IMR-90 (cell line): ENCODE measurements at regions not wholly inside any gene's neighbourhood (a gene's known extent, or its start where the extent isn't known, plus 50 kb on each side); places are given as distances from the start of the nearest gene placed in this dataset.
A peak's percentile ranks its signal among the peaks of the same experiment; 100 is the strongest.

Source experiments
- ATAC-seq: fragments of 200-7000 bp; cut with Tn5 transposase; 2 replicates; pipeline ENCODE4 v1.9.1; 2020; ENCODE audit warnings: low read depth, mild to moderate bottlenecking, moderate library complexity
- BruUV-seq: library from RNA; stranded (reverse); fragments of 400-500 nt; replicated peaks from 2 replicates; lab custom pipeline; 2021; lab: Mats Ljungman, UMichigan
- CTCF ChIA-PET: fragments of 300-600 bp; formaldehyde crosslinking; extraction: SDS; loops from one replicate; lab custom pipeline; 2021; ENCODE audit warnings: antibody characterized with exemption; lab: Yijun Ruan, JAX
- POLR2A ChIA-PET: fragments of 300-600 bp; sonication (Branson Sonifier 250); formaldehyde crosslinking; loops from one replicate; lab custom pipeline; 2022; ENCODE audit warnings: antibody characterized with exemption; ENCODE audit not compliant: unreplicated experiment; lab: Charles Lee
- DNase-seq: peaks from one replicate; pipeline ENCODE4 v3.0.0; 2013
- H2AFZ ChIP-seq: replicated peaks from 2 replicates; pipeline ENCODE3; 2013; ENCODE audit warnings: low read length, mild to moderate bottlenecking; ENCODE audit not compliant: poor library complexity
- H2AK5ac ChIP-seq: 2 replicates; pipeline ENCODE4 v1.6.1; 2013; ENCODE audit warnings: low read depth, low read length, inconsistent platforms
- H2AK9ac ChIP-seq: replicated peaks from 2 replicates; pipeline ENCODE3; 2013; ENCODE audit warnings: mild to moderate bottlenecking, low read depth, low read length, moderate library complexity; ENCODE audit not compliant: poor library complexity
- H2BK120ac ChIP-seq: 2 replicates; pipeline ENCODE4 v1.6.1; 2013; ENCODE audit warnings: low read depth, low read length, inconsistent platforms
- H2BK15ac ChIP-seq: 3 replicates; pipeline ENCODE4 v1.6.1; 2013; ENCODE audit warnings: low read depth, low read length, inconsistent platforms
- H2BK20ac ChIP-seq: 2 replicates; pipeline ENCODE4 v1.6.1; 2013; ENCODE audit warnings: low read depth, mild to moderate bottlenecking, inconsistent platforms, low read length, moderate library complexity
- H2BK5ac ChIP-seq: 2 replicates; pipeline ENCODE4 v1.6.1; 2013; ENCODE audit warnings: mild to moderate bottlenecking, low read depth, low read length, inconsistent platforms; ENCODE audit not compliant: poor library complexity, severe bottlenecking
- H3K14ac ChIP-seq: replicated peaks from 2 replicates; pipeline ENCODE4 v1.6.1; 2013; ENCODE audit warnings: low read depth, low read length, inconsistent platforms
- H3K18ac ChIP-seq: 2 replicates; pipeline ENCODE4 v1.6.1; 2013; ENCODE audit warnings: low read depth, low read length, control low read depth
- H3K23ac ChIP-seq: 2 replicates; pipeline ENCODE4 v1.6.1; 2013; ENCODE audit warnings: low read depth, low read length, inconsistent platforms
- H3K27ac ChIP-seq: 2 replicates; pipeline ENCODE4 v1.5.1; 2013; ENCODE audit warnings: mild to moderate bottlenecking, control low read depth, low read length; ENCODE audit not compliant: insufficient read depth
- H3K27me3 ChIP-seq: 2 replicates; pipeline ENCODE4 v1.6.1; 2013; ENCODE audit warnings: low read length; ENCODE audit not compliant: control insufficient read depth, insufficient read depth
- H3K36me3 ChIP-seq: 2 replicates; pipeline ENCODE4 v1.6.1; 2013; ENCODE audit warnings: low read length, mixed read lengths; ENCODE audit not compliant: control insufficient read depth, insufficient read depth
- H3K4ac ChIP-seq: 2 replicates; pipeline ENCODE4 v1.6.1; 2013; ENCODE audit warnings: low read depth, low read length, inconsistent platforms
- H3K4me1 ChIP-seq: 2 replicates; pipeline ENCODE4 v1.6.1; 2013; ENCODE audit warnings: low read length, mixed read lengths; ENCODE audit not compliant: control insufficient read depth, insufficient read depth
- H3K4me2 ChIP-seq: 2 replicates; pipeline ENCODE4 v1.6.1; 2013; ENCODE audit warnings: low read depth, mild to moderate bottlenecking, control low read depth, low read length, moderate library complexity
- H3K4me3 ChIP-seq: 2 replicates; pipeline ENCODE4 v1.5.1; 2013; ENCODE audit warnings: low read depth, mild to moderate bottlenecking, control low read depth, low read length, moderate library complexity; ENCODE audit not compliant: insufficient read depth
- H3K56ac ChIP-seq: 2 replicates; pipeline ENCODE4 v1.6.1; 2013; ENCODE audit warnings: low read length, inconsistent platforms; ENCODE audit not compliant: insufficient read depth; ENCODE audit errors: extremely low read depth
- H3K79me1 ChIP-seq, 2 experiments: 2 replicates each; pipeline ENCODE4 v1.6.1; 2013; ENCODE audit warnings: low read length in 2 of 2, inconsistent platforms in 1 of 2, low read depth in 1 of 2
- H3K9ac ChIP-seq: 2 replicates; pipeline ENCODE4 v1.6.1; 2013; ENCODE audit warnings: low read depth, low read length, control low read depth
- H3K9me1 ChIP-seq: 2 replicates; pipeline ENCODE4 v1.6.1; 2013; ENCODE audit warnings: low read length, inconsistent platforms; ENCODE audit not compliant: insufficient read depth
- H3K9me3 ChIP-seq: 2 replicates; pipeline ENCODE4 v1.6.1; 2013; ENCODE audit warnings: low read length; ENCODE audit not compliant: control insufficient read depth, insufficient read depth
- H4K20me1 ChIP-seq: 2 replicates; pipeline ENCODE4 v1.6.1; 2013; ENCODE audit warnings: low read length, inconsistent platforms; ENCODE audit not compliant: insufficient read depth
- H4K5ac ChIP-seq: 2 replicates; pipeline ENCODE4 v1.6.1; 2013; ENCODE audit warnings: mild to moderate bottlenecking, low read depth, low read length, control low read depth
- H4K8ac ChIP-seq, 2 experiments: 2 replicates each; pipeline ENCODE4 v1.6.1; 2013; ENCODE audit warnings: low read depth in 2 of 2, low read length in 2 of 2, control low read depth in 1 of 2, inconsistent platforms in 1 of 2
- H4K91ac ChIP-seq: 2 replicates; pipeline ENCODE4 v1.6.1; 2013; ENCODE audit warnings: low read depth, low read length, inconsistent platforms; ENCODE audit not compliant: insufficient read depth
- CEBPB ChIP-seq: IDR thresholded peaks from 2 replicates; pipeline ENCODE4 v1.6.1; 2012; ENCODE audit warnings: low read depth, low read length, improper control_type of control experiment
- MAFK ChIP-seq: IDR thresholded peaks from 2 replicates; pipeline ENCODE4 v1.6.1; 2012; ENCODE audit warnings: low read depth, low read length, improper control_type of control experiment
- MXI1 ChIP-seq: IDR thresholded peaks from 2 replicates; pipeline ENCODE4 v1.6.1; 2012; ENCODE audit warnings: low read depth, mild to moderate bottlenecking, low read length, moderate library complexity, borderline replicate concordance
- NFE2L2 ChIP-seq: fragments of 150-350 bp; IDR thresholded peaks from 2 replicates; pipeline ENCODE4 v1.6.1; 2016; ENCODE audit warnings: low read depth, mild to moderate bottlenecking, low read length
- WGBS, 2 experiments: methylation state at CpG; one replicate each; pipeline versions ENCODE4 v1.1.5 to v1.1.7; 2013; ENCODE audit warnings: missing lambda C conversion rate in 2 of 2; ENCODE audit not compliant: insufficient read length in 1 of 2; ENCODE audit errors: extremely low coverage in 2 of 2; 5-methylcytosine and 5-hydroxymethylcytosine counted together
- dilution Hi-C: fragments of 300-500 bp; cut with HindIII; formaldehyde crosslinking; loops from one replicate; pipeline ENCODE4 v1.14.3; 2018; ENCODE audit warnings: low sequenced_read_pairs; ENCODE audit not compliant: unreplicated experiment
- in situ Hi-C: fragments of 300-500 bp; cut with MboI; formaldehyde crosslinking; loops from 3 replicates; pipeline ENCODE4 v1.14.3; 2019; ENCODE audit warnings: low sequenced_read_pairs, inconsistent platforms, mixed read lengths
- intact Hi-C: fragments of 100-400 bp; cut with micrococcal nuclease; formaldehyde crosslinking; loops from 2 replicates; pipeline ENCODE4 v1.10.0; 2022

GRCh38 chr6:54595844-54596243, 250.7 kb upstream of the FAM83B start:
- H2BK5ac ChIP-seq = peak overlapping the region; percentile 77
- TF ChIP-seq NFE2L2 (no peak), CEBPB (peak; percentile 55; the same call in 1 of the 2 replicates), MAFK (peak; percentile 58; the same call in 1 of the 2 replicates), MXI1 (no peak)
- H3K23ac ChIP-seq = no peak overlapping the region
- dilution Hi-C loops (no loop called here), in situ Hi-C loops (no loop called here), intact Hi-C loops (loop anchor here (2.0 kb wide), 1 partner anchor 15 kb away; no protein-coding TSS in a partner anchor)
- H2AK9ac ChIP-seq = no peak overlapping the region
- H2BK20ac ChIP-seq = 0 out of 2 replicates have a peak overlapping the region, but pooled peaks have one; percentile 81
- no peak overlapping the region for H2AK5ac ChIP-seq
- H3K79me1 ChIP-seq = no peaks in the 10 kb centered on the region
- 0 out of 2 replicates have a peak overlapping the region, but pooled peaks have one; percentile 20 for H3K14ac ChIP-seq
- H2AFZ ChIP-seq = no peak overlapping the region
- peak; percentile 96 for ATAC-seq
- H4K20me1 ChIP-seq = no peaks in the 10 kb centered on the region
- H3K9ac ChIP-seq = no peak overlapping the region
- H3K27ac ChIP-seq = peak overlapping the region; percentile 100; the same call in 1 of the 2 replicates
- H3K4me3 ChIP-seq = no peak overlapping the region
- POLR2A ChIA-PET = no interaction called here
- H4K5ac ChIP-seq = no peak overlapping the region
- H2BK15ac ChIP-seq = no peak overlapping the region; the same call in 2 of the 3 replicates
- CTCF ChIA-PET = interaction anchor here (0.6 to 0.9 kb wide), 2 partner anchors 10 to 16 kb away, joined by 3 read pairs; no protein-coding TSS in a partner anchor
- H2BK120ac ChIP-seq = peak overlapping the region; percentile 50; the same call in 1 of the 2 replicates
- 0 out of 4 replicates have a peak overlapping the region, but pooled peaks of 1 of the 2 experiments have one; percentile 17 for H4K8ac ChIP-seq
- peak overlapping the region; percentile 45 for H3K18ac ChIP-seq
- BruUV-seq = no TSS peak
- peak overlapping the region; percentile 16; the same call in 1 of the 2 replicates for H3K4me2 ChIP-seq
- H3K56ac ChIP-seq = no peak overlapping the region
- peaks cover 4% of the 10 kb centered on the region for H3K4me1 ChIP-seq
- WGBS, 2 experiments = no CpG with 5 or more reads among the region's 3 CpGs
- peak; percentile 79 for DNase-seq
- no peaks in the 10 kb centered on the region for H3K9me3 ChIP-seq
- peak overlapping the region; percentile 30; the same call in 1 of the 2 replicates for H3K4ac ChIP-seq
- H3K27me3 ChIP-seq = no peaks in the 10 kb centered on the region
- no peaks in the 10 kb centered on the region for H3K9me1 ChIP-seq
- H3K36me3 ChIP-seq = no peaks in the 10 kb centered on the region
- H4K91ac ChIP-seq = peak overlapping the region; percentile 40; the same call in 1 of the 2 replicates
